ENCODE measurements at regions not wholly inside any gene's neighbourhood (a gene's known extent, or its start where the extent isn't known, plus 50 kb on each side); places are given as distances from the start of the nearest gene placed in this dataset.

- TF ChIP-seq, protein P1, sequence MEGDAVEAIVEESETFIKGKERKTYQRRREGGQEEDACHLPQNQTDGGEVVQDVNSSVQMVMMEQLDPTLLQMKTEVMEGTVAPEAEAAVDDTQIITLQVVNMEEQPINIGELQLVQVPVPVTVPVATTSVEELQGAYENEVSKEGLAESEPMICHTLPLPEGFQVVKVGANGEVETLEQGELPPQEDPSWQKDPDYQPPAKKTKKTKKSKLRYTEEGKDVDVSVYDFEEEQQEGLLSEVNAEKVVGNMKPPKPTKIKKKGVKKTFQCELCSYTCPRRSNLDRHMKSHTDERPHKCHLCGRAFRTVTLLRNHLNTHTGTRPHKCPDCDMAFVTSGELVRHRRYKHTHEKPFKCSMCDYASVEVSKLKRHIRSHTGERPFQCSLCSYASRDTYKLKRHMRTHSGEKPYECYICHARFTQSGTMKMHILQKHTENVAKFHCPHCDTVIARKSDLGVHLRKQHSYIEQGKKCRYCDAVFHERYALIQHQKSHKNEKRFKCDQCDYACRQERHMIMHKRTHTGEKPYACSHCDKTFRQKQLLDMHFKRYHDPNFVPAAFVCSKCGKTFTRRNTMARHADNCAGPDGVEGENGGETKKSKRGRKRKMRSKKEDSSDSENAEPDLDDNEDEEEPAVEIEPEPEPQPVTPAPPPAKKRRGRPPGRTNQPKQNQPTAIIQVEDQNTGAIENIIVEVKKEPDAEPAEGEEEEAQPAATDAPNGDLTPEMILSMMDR (IDR thresholded peaks at IDR 0.05) = no peak
- no peak for TF ChIP-seq POLR2A (IDR thresholded peaks at IDR 0.05)
These were observed 281.0 kb upstream of the POU3F1 start for GRCh38 chr1:38327559-38327973.
